ENCODE measurements at regions not wholly inside any gene's neighbourhood (a gene's known extent, or its start where the extent isn't known, plus 50 kb on each side); places are given as distances from the start of the nearest gene placed in this dataset.

- no peak for TF ChIP-seq POLR2AphosphoS5 (IDR thresholded peaks at IDR 0.05)
- TF ChIP-seq POLR2A (IDR thresholded peaks at IDR 0.05): no peak
- TF ChIP-seq, protein P1, sequence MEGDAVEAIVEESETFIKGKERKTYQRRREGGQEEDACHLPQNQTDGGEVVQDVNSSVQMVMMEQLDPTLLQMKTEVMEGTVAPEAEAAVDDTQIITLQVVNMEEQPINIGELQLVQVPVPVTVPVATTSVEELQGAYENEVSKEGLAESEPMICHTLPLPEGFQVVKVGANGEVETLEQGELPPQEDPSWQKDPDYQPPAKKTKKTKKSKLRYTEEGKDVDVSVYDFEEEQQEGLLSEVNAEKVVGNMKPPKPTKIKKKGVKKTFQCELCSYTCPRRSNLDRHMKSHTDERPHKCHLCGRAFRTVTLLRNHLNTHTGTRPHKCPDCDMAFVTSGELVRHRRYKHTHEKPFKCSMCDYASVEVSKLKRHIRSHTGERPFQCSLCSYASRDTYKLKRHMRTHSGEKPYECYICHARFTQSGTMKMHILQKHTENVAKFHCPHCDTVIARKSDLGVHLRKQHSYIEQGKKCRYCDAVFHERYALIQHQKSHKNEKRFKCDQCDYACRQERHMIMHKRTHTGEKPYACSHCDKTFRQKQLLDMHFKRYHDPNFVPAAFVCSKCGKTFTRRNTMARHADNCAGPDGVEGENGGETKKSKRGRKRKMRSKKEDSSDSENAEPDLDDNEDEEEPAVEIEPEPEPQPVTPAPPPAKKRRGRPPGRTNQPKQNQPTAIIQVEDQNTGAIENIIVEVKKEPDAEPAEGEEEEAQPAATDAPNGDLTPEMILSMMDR (IDR thresholded peaks at IDR 0.05): no peak
- no peak for TF ChIP-seq EP300 (IDR thresholded peaks at IDR 0.05)
- no peaks in the 10 kb centered on the region for H3K27me3 ChIP-seq
- H3K4me1 ChIP-seq: no peaks in the 10 kb centered on the region
- H3K4me3 ChIP-seq: no peak overlapping the region
- H3K36me3 ChIP-seq: no peaks in the 10 kb centered on the region
- H3K27ac ChIP-seq: no peak overlapping the region
- intact Hi-C loops (cut with DNase I): no loop called here
- 67 to 80% methylated on average over 3 of the region's 3 CpGs for WGBS, 2 donors
- peaks cover 0 to 5% (median 0%) of the 10 kb centered on the region in 4 donors for H3K9me3 ChIP-seq
- DNase-seq: no peak
These were observed 1183.6 kb downstream of the CDH8 start for GRCh38 chr16:60852635-60853034.

DNA sequence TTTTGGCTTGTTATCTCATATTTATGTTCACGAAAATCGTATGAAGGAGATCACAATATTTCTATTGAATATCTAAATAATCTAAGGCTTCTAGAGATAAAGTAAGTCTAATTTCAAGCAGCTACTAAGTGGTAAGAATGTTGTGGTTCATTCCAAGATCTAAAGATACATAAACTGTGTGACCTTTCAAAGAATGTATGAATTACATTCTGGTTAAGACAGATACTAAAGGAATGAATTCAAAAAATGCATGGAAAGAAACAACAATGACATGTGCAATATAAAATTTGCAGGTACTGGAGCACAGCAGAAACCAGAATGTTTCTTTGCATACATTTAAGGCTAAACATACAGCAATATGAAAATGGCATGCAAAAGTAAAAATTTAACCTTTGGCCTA is 1214.6 kb downstream of the CDH8 start:
- intact Hi-C loops (cut with DNase I): no loop called here
- DNase-seq: no peak

GRCh38 chr16:60820361-60820760 is 1215.9 kb downstream of the CDH8 start:
- DNase-seq: no peak
- no peaks in the 10 kb centered on the region for H3K9me3 ChIP-seq
- no peak overlapping the region for H3K4me3 ChIP-seq
- H3K27ac ChIP-seq: no peak overlapping the region
- no peaks in the 10 kb centered on the region for H3K27me3 ChIP-seq
- no peaks in the 10 kb centered on the region for H3K4me1 ChIP-seq
- WGBS, 2 donors: 84% methylated on average over 2 of the region's 2 CpGs
- intact Hi-C loops (cut with DNase I): no loop called here
- no peaks in the 10 kb centered on the region for H3K36me3 ChIP-seq
- TF ChIP-seq EP300 (IDR thresholded peaks at IDR 0.05): no peak
- no peak for TF ChIP-seq POLR2AphosphoS5 (IDR thresholded peaks at IDR 0.05)
- TF ChIP-seq POLR2A (IDR thresholded peaks at IDR 0.05): no peak
- TF ChIP-seq, protein P1 (IDR thresholded peaks at IDR 0.05): no peak

More for the DNA sequence above, 1214.6 kb downstream of the CDH8 start:
- Histone ChIP-seq H3K36me3 (no peaks in the 10 kb centered on the region), H3K4me1 (no peaks in the 10 kb centered on the region), H3K4me3 (no peak overlapping the region), H3K27me3 (no peaks in the 10 kb centered on the region), H3K27ac (no peak overlapping the region), H3K9me3 (no peaks in the 10 kb centered on the region)
- TF ChIP-seq EP300 (IDR thresholded peaks at IDR 0.05): no peak
- no peak for TF ChIP-seq POLR2A (IDR thresholded peaks at IDR 0.05)
- TF ChIP-seq, protein P1 (IDR thresholded peaks at IDR 0.05): no peak
- TF ChIP-seq POLR2AphosphoS5 (IDR thresholded peaks at IDR 0.05): no peak
- 89 to 95% methylated on average over 2 of the region's 2 CpGs for WGBS, 2 donors

- no peaks in the 10 kb centered on the region for H3K4me1 ChIP-seq
- intact Hi-C loops (cut with DNase I): no loop called here
- DNase-seq: no peak
- H3K4me3 ChIP-seq: no peak overlapping the region
- 62 to 81% methylated on average over 1 of the region's 1 CpG for WGBS, 2 donors
- H3K36me3 ChIP-seq: no peaks in the 10 kb centered on the region
- no peak for TF ChIP-seq POLR2AphosphoS5 (IDR thresholded peaks at IDR 0.05)
- TF ChIP-seq, protein P1 (IDR thresholded peaks at IDR 0.05): no peak
- TF ChIP-seq EP300 (IDR thresholded peaks at IDR 0.05): no peak
- TF ChIP-seq POLR2A (IDR thresholded peaks at IDR 0.05): no peak
- no peaks in the 10 kb centered on the region for H3K27me3 ChIP-seq
- no peak overlapping the region for H3K27ac ChIP-seq
- no peaks in the 10 kb centered on the region for H3K9me3 ChIP-seq
These were observed 1217.8 kb downstream of the CDH8 start for GRCh38 chr16:60818465-60818864.

DNA sequence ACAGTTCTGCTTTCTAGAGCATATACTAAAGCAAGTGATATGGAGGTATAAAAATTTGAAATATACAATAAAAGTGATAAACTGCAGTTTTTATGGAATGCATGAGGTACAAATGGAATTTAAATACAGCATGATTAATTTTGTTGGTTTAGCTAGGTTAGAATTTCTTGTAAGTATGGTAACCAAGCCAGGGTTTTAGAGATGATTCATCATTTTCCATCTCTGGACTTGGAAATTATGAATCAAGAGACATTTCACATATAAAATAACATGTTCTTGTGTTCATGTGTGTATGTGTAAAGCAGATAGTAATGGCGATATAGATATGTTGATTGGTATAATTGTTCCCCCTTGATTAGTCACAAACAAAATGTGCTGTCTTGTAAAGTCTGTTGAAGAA is 1219.8 kb downstream of the CDH8 start:
- DNase-seq: no peak
- no peak for TF ChIP-seq POLR2A (IDR thresholded peaks at IDR 0.05)
- TF ChIP-seq EP300 (IDR thresholded peaks at IDR 0.05): no peak
- TF ChIP-seq, protein P1 (IDR thresholded peaks at IDR 0.05): no peak
- TF ChIP-seq POLR2AphosphoS5 (IDR thresholded peaks at IDR 0.05): no peak
- 92 to 99% methylated on average over 1 of the region's 1 CpG for WGBS, 2 donors
- H3K36me3 ChIP-seq: no peaks in the 10 kb centered on the region
- no peaks in the 10 kb centered on the region for H3K9me3 ChIP-seq
- peaks cover 0 to 4% (median 0%) of the 10 kb centered on the region in 4 donors for H3K4me1 ChIP-seq
- intact Hi-C loops (cut with DNase I): no loop called here
- no peak overlapping the region for H3K27ac ChIP-seq
- no peak overlapping the region for H3K4me3 ChIP-seq
- H3K27me3 ChIP-seq: no peaks in the 10 kb centered on the region
